Stromal cell of bone marrow (primary cell): ENCODE measurements at regions not wholly inside any gene's neighbourhood (a gene's known extent, or its start where the extent isn't known, plus 50 kb on each side); places are given as distances from the start of the nearest gene placed in this dataset.
"Not testable (repeated sequence)": the region's sequence is repeated elsewhere in the genome, so short reads cannot be mapped to it uniquely, and the experiment has no call there.

ENCODE experiments used
- DNase-seq: peaks from one replicate; pipeline ENCODE4 v3.0.0-alpha.2; 2012; ENCODE audit warnings: low read depth

GRCh38 chr22:25395468-25395867, 169.0 kb upstream of the GRK3 start:
- DNase-seq, result no peak

DNA sequence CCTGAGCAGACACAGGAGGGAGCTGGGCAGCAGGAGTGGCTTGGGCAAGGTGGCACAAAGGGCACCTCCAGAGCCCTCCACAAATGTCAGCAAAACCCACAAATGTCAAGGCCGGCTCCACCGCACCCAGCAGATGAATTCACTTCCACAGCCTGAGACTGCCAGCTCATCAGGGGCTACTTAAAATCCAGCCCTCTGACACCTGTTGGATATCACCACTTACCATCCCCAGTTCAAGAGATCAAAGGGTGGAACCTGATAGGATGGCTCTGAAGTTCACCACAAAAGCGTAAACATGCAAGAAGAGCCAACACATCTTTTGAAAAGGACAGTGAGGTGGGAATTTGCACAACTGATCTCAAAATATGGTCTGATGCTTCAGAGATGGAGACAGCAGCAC, 168.6 kb upstream of the GRK3 start:
- no peak for DNase-seq

DNA sequence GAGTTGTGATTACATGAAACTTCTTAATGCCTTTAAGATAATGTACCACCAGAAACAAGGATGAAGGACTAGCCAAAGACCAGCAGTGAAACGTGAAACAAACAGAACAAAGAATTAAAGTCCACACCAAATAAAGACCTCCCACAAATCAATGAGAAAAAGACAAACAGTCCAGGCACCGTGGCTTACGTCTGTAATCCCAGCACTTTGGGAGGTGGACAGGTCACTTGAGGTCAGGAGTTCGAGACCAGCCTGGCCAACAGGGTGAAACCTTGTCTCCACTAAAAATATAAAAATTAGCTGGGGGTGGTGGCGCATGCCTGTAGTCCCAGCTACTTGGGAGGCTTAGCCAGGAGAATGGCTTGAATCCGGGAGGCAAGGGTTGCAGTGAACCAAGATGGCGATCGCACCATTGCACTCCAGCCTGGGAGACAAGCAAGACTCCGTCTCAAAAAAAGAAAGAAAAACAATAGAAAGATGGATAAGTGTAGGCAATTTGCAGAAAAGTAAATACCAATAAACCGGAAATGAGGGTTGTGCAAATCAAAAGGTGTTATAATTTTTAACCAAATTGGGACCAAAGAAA, 167.8 kb upstream of the GRK3 start:
- no peak for DNase-seq

DNA sequence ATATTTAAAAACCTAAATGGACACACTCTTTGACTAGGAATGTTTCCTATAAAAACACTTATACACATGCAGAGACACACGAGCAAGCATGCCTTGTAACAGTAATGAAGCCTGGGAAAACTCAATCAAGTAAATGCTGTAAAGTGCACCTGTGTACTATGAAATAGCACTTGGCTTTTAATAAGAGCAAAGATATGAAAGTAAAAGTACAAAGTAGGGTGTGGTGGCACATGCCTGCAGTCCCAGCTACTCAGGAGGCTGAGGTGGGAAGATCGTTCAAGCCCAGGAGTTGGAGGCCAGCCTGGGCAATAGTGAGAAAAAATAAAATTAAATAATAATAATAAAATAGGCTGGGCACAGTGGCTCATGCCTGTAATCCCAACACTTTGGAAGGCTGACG, 166.9 kb upstream of the GRK3 start:
- DNase-seq, result no peak

GRCh38 chr22:25398591-25399062, 165.8 kb upstream of the GRK3 start:
- DNase-seq, result not testable (repeated sequence)

GRCh38 chr22:25399649-25400151, 164.8 kb upstream of the GRK3 start:
- DNase-seq, result no peak

DNA sequence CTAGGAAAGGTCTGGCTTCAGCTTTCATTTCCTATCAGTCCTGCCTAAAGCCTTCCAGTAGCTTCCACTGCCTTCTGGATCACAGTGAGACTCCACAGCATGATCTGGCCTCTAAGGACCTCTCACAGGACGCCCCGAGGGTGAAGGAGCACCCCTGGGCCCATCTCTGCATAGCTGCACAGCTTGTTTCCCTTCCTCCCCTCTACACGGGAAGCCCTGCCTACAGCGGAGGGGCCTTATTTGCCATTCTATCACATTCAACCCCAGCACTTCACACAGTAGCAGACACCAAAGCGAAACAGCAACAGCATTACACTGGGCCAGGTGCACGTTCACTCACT, 162.3 kb upstream of the GRK3 start:
- no peak for DNase-seq

DNA sequence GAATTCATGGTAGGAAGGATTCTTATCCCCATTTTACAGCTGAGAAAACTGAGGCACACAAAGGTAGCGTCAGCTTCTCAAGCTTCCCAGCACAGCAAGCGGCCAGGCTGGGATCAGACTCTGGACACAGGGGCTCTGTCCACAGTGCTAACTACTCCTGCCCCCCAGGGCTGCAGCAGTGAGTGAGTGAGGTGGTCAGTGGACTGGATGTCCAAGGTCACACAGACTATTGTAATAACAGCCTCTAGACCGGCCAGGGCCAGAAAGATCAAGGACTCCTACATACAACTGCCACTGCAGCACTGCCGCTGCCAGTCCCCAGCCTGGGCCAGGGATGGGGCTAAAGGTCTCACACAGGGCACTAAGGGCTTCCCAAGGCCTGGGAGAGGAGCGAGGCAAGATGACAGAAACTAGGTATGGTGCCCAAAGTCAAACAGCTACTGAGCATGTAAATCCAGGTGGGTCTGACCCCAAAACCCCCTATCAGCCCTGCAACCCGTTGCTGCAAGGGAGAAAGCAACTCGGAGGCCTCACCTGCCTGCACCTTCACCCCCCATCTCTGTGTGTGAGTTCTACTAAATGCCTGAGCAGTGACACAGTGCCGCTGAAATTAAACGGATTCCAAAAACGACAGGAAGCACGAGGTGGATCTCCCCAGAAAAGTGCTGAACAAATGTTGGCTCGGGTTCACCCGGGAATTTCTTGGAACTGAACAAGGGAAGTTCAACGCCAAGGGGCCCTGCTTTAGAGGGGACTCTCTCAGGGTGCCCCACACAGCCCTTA, 161.8 kb upstream of the GRK3 start:
- DNase-seq, result peak; percentile 23

DNA sequence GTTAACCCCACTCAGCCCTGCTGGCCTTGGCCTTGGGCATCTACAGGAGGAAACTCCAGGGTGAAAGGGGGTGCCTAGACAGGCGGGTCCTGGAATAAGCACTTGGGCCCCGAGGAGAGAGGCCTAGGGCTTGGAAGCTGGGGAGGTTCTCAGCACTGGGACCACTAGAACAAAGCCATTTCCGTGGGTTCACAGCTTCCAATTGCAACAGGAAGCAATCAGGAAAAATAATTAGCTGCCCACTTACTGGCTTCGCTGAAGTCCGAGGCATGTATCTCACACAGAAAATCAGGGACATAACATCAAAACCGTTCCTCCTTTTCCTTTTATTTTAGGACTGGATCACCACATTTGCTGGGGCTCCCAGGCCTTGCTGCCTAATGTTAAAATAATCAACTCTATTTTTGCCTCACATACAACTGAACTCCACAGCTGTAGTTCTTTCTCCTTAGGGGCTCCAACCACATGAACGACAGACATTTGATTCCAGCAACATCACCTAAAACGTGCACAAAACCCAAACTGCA, 161.1 kb upstream of the GRK3 start:
- DNase-seq, result no peak

- peak; percentile 17 for DNase-seq
These were observed 160.5 kb upstream of the GRK3 start for GRCh38 chr22:25403811-25404471.

GRCh38 chr22:25404556-25404927, 159.9 kb upstream of the GRK3 start:
- no peak for DNase-seq

DNA sequence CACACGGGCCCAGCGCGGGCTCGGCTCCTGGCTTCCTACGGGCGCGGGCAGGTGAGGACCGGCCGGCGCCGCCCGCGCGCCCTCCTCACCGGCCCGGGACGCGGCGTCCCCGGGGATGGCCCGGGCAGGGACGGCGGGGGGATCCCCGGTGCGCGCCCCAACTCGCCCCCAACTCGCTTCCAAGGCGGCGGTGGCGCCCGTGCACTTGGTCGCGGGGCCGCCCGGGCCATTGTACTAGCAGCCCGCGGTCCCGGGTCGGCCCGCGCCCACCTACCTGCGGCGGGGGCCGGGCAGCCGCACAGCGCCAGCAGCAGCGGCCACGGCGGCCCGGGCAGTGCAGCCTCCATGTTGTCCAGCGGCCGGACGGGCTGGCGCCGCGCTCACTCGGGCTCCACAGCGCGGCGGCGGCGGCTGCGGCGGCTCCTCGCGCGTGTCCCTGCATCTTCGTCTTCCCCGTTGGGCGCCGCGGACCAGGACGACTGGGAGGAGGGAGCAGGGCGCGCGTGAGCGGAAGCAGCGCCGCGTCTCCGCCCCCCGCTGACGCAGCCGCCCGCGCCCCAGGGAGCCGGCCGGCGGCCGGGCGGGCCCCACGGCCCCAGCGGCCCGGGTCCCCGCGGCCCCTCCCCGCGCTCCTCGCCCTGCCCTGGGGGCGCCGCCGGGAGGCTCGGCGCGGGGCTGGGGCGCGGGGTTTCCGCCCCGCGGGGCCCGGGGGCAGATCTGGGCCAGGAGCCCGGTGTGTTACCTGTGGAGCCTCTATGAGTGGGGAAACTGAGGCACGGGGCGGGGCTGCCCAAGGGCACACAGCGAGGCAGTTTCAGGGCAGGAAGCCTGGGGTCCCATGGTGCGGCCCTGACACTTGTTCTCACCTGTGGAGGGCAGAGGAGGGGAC, 159.3 kb upstream of the GRK3 start:
- DNase-seq, result peak; percentile 61

DNA sequence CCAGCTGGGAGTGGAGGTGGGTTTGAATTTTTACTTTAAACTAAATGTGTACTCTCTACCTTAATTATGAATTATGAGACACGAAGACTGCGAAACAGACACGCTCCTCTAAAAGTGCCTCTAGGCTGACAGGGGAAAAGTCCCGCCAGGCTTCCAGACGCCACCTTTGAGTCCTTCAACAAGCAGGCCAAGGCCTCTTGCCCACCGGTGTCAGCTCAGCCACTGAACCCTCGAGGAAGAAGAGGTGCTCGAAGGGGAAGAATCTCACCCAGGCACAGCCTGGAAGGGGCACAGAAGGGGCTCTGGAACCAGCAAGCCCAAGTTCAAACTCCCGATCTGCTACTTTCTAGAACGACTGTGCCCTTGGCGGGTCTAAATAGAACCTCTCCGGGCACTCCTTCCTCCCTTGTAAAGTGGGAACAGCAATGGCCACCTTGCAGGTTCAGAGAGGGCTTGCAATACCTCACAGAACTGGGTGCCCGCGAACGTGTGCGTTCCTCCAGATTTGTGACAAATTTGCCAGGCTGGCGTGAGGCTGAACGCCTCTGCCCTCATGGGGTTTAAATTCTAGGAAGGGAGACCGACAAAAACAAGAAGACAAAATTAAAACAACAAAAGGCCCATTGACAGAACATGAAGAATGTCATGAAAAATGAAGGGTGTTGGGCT, 158.5 kb upstream of the GRK3 start:
- no peak for DNase-seq

- DNase-seq, result no peak
These were observed 157.8 kb upstream of the GRK3 start for GRCh38 chr22:25406510-25407210.

GRCh38 chr22:25407226-25407858, 157.1 kb upstream of the GRK3 start:
- DNase-seq, result no peak

GRCh38 chr22:25407859-25408229, 156.6 kb upstream of the GRK3 start:
- no peak for DNase-seq

GRCh38 chr22:25409240-25409639, 155.2 kb upstream of the GRK3 start:
- no peak for DNase-seq

GRCh38 chr22:25410849-25411248, 153.6 kb upstream of the GRK3 start:
- DNase-seq, result no peak

DNA sequence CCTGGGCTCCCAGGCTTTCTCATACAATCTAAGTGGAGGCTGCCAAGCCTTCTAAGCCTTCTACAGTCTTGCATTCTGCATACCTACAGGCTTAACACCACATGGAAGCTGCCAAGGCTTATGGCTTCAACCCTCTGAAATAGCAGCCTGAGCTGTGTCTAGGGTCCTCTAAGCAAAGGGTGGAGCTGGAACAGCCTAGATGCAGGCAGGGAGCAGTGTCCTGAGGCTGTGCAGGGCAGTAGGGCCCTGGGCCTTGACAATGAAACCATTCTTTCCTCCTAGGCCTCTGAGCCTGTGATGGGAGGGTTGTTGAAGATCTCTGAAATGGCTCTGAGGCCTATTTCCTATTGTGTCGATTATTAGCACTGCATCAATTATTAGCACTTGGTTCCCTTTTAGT, 150.9 kb upstream of the GRK3 start:
- DNase-seq, result no peak

DNA sequence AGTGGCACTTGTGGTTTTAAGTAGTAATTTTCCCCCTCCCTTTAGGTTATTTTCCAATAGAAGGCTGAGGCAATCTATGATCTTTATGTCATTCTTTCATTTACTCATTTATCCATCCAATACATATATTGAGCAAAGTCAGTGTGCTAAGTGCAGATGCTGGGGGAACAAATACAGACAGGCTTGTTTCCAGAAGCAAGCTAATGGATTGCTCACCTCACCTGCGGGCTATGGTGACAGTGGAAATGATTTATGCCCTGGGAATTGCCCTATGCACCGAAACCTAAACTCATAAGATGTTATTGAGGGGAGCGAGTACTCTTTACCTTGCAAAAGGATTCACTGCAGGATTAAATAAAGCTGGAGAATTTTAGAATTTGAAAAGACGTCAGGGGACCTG, 148.7 kb upstream of the GRK3 start:
- not testable (repeated sequence) for DNase-seq
